Glutamatergic neuron (in vitro differentiated cells): ENCODE measurements at regions not wholly inside any gene's neighbourhood (a gene's known extent, or its start where the extent isn't known, plus 50 kb on each side); places are given as distances from the start of the nearest gene placed in this dataset.
A peak's percentile ranks its signal among the peaks of the same experiment; 100 is the strongest.

Experiments used
- DNase-seq: peaks from one replicate; pipeline ENCODE4 v3.0.0; 2022
- H3K27ac Mint-ChIP-seq: one replicate; pipeline ENCODE4 v1.8.0; 2020; ENCODE audit warnings: mild to moderate bottlenecking, mixed read lengths, inconsistent platforms; ENCODE audit not compliant: unreplicated experiment
- H3K27me3 Mint-ChIP-seq: one replicate; pipeline ENCODE4 v1.8.0; 2020; ENCODE audit warnings: mild to moderate bottlenecking, moderate library complexity, mixed read lengths, inconsistent platforms; ENCODE audit not compliant: unreplicated experiment
- H3K36me3 Mint-ChIP-seq: one replicate; pipeline ENCODE4 v1.8.0; 2020; ENCODE audit warnings: mild to moderate bottlenecking, mixed read lengths, inconsistent platforms; ENCODE audit not compliant: unreplicated experiment
- H3K4me1 Mint-ChIP-seq: one replicate; pipeline ENCODE4 v1.8.0; 2020; ENCODE audit warnings: mild to moderate bottlenecking, low read depth, mixed read lengths, inconsistent platforms; ENCODE audit not compliant: unreplicated experiment
- H3K4me3 Mint-ChIP-seq: one replicate; pipeline ENCODE4 v1.8.0; 2020; ENCODE audit warnings: mild to moderate bottlenecking, mixed read lengths, inconsistent platforms; ENCODE audit not compliant: unreplicated experiment
- H3K9me3 Mint-ChIP-seq: one replicate; pipeline ENCODE4 v1.8.0; 2020; ENCODE audit warnings: mild to moderate bottlenecking, moderate library complexity, mixed read lengths, inconsistent platforms; ENCODE audit not compliant: unreplicated experiment
- TF ChIP-seq, protein P1 (sequence below): fragments of 200-600 bp; sonication (generic); IDR thresholded peaks from one replicate; pipeline ENCODE4 v1.5.0; 2021; ENCODE audit not compliant: partially characterized antibody, unreplicated experiment

DNA sequence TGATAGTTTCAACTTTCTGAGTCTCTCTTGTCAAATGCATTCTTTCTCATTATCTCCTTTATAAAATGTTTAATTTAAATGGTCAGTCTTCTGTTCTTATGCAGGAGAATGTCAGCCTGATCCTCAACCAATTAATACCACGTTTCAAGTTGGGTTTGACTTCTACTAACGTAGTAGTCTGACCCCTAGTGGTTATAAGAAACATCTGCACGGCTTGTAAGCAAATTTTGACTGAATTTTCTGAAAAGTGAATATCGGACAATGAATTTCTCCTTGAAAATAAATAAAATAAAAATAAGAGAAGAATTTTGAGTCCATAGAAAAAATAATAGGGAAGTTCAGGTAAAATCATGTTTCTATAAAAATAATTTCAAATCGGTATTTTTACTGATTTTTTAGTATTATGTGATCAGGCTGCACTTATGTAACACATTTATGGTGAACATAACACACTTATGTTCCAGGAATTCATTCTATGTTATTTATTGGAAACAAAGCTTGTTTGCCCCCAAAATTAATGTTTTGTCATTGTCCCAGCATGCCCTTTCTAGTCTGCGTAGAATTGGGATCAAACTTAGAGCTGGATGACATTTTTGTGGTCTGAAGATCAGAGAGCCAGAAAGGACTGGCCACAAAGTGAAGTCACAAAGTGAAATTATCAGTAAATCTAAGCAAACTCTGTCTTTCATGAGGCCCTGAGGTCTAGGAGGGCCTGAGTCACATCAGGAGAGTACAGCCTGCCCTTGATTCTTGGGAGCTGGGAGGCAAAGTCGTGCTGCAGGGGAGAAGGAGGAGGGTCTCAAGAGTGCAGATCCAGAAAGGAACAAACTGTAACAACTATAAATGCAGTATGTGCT is 101.2 kb upstream of the STXBP6 start:
- TF ChIP-seq, protein P1, sequence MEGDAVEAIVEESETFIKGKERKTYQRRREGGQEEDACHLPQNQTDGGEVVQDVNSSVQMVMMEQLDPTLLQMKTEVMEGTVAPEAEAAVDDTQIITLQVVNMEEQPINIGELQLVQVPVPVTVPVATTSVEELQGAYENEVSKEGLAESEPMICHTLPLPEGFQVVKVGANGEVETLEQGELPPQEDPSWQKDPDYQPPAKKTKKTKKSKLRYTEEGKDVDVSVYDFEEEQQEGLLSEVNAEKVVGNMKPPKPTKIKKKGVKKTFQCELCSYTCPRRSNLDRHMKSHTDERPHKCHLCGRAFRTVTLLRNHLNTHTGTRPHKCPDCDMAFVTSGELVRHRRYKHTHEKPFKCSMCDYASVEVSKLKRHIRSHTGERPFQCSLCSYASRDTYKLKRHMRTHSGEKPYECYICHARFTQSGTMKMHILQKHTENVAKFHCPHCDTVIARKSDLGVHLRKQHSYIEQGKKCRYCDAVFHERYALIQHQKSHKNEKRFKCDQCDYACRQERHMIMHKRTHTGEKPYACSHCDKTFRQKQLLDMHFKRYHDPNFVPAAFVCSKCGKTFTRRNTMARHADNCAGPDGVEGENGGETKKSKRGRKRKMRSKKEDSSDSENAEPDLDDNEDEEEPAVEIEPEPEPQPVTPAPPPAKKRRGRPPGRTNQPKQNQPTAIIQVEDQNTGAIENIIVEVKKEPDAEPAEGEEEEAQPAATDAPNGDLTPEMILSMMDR = peak; percentile 84
- H3K27ac Mint-ChIP-seq = no peak overlapping the region
- H3K27me3 Mint-ChIP-seq = no peaks in the 10 kb centered on the region
- H3K4me3 Mint-ChIP-seq = no peak overlapping the region
- no peaks in the 10 kb centered on the region for H3K9me3 Mint-ChIP-seq
- DNase-seq = no peak
- H3K4me1 Mint-ChIP-seq = no peaks in the 10 kb centered on the region
- no peaks in the 10 kb centered on the region for H3K36me3 Mint-ChIP-seq

DNA sequence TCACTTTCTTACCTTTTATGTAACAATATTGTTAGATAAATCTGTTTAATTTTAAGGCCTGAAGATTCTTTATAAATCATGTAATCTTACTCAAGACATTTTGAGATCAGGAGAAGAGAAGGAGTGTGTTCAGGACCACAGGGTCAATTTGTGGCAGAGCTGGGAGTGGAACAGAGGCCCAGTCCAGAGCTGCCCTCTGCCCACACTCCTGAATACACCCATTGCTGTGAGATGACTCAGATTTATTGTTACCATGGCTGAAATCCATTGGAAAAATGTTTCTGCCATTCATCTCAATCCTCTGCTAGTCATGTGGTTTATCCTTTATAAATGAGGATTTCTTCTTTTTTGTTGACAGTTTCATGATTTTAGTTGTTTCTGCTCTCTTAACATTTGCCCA is 100.5 kb upstream of the STXBP6 start:
- TF ChIP-seq, protein P1 = no peak
- Mint-ChIP-seq H3K27ac (no peak overlapping the region), H3K4me3 (no peak overlapping the region), H3K9me3 (no peaks in the 10 kb centered on the region), H3K4me1 (no peaks in the 10 kb centered on the region), H3K36me3 (no peaks in the 10 kb centered on the region), H3K27me3 (no peaks in the 10 kb centered on the region)
- no peak for DNase-seq

DNA sequence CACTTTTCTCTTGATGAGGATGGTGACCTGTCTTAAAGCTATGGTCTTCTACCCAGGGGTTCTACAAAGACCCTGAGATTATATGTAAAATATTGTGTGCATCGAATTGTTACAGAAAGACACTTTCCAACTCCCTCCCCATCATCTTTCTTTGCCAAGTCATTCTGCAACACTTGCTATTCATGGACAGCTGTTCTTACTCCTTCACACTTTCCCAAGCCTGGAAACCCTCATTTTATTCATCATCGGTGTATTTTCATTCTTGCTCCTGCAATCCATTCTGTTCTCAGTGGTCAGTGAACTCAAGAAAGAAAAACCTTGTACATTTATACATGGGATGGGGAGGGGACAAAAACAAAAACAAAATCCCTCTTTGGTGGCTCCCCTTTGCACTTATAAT is 90.5 kb upstream of the STXBP6 start:
- H3K27me3 Mint-ChIP-seq = no peaks in the 10 kb centered on the region
- H3K36me3 Mint-ChIP-seq = peaks cover 6% of the 10 kb centered on the region
- no peaks in the 10 kb centered on the region for H3K4me1 Mint-ChIP-seq
- no peak overlapping the region for H3K27ac Mint-ChIP-seq
- H3K4me3 Mint-ChIP-seq = no peak overlapping the region
- TF ChIP-seq, protein P1 = no peak
- DNase-seq = no peak
- H3K9me3 Mint-ChIP-seq = peaks cover 5% of the 10 kb centered on the region

DNA sequence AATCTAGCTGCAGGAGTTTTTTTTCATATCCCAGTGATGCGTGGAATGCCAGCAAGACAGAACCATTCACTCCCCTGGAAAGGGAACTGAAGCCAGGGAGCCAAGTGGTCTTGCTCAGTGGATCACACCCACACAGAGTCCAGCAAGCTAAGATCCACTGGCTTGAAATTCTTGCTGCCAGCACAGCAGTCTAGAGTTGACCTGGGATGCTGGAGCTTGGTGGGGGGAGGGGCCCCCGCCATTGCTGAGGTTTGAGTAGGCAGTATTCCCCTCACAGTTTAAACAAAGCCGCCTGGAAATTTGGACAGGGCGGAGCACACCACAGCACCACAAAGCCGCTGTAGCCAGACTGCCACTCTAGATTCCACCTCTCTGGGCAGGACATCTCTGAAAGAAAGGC is 86.9 kb upstream of the STXBP6 start:
- peaks cover 6% of the 10 kb centered on the region for H3K36me3 Mint-ChIP-seq
- no peak overlapping the region for H3K27ac Mint-ChIP-seq
- TF ChIP-seq, protein P1 = no peak
- no peak for DNase-seq
- H3K4me3 Mint-ChIP-seq = no peak overlapping the region
- peaks cover 5% of the 10 kb centered on the region for H3K9me3 Mint-ChIP-seq
- peaks cover 4% of the 10 kb centered on the region for H3K4me1 Mint-ChIP-seq
- peaks cover 3% of the 10 kb centered on the region for H3K27me3 Mint-ChIP-seq

DNA sequence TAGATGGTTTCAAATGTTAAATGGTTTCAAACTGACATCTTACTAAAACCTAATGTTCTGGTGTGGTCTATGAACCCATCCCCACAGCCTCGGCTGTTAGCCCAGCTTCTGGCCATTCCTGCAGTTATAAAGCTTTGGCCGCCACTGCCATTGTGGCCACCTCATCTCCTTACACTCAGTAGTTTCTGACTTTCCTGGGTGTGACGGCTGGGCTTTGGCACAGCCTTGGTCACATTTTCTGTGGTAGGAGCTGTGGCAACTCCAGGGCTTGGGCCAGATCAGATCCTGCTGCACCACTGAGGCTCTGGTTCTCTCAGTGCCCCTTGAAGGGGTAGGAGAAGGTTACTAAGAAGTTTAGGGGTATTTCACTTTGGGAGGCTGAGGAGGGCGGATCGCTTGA is 84.2 kb upstream of the STXBP6 start:
- H3K27me3 Mint-ChIP-seq = peaks cover 6% of the 10 kb centered on the region
- TF ChIP-seq, protein P1 = no peak
- peaks cover 4% of the 10 kb centered on the region for H3K4me1 Mint-ChIP-seq
- DNase-seq = no peak
- no peak overlapping the region for H3K4me3 Mint-ChIP-seq
- H3K9me3 Mint-ChIP-seq = peaks cover 5% of the 10 kb centered on the region
- peaks cover 6% of the 10 kb centered on the region for H3K36me3 Mint-ChIP-seq
- H3K27ac Mint-ChIP-seq = no peak overlapping the region
